ENCODE measurements at regions not wholly inside any gene's neighbourhood (a gene's known extent, or its start where the extent isn't known, plus 50 kb on each side); places are given as distances from the start of the nearest gene placed in this dataset.
"Not testable (repeated sequence)": the region's sequence is repeated elsewhere in the genome, so short reads cannot be mapped to it uniquely, and the experiment has no call there.

GRCh38 chr2:47728551-47728950 is 54.4 kb upstream of the MSH6 start:
- TF ChIP-seq CTCF (IDR thresholded peaks at IDR 0.05): no peak
- H3K36me3 ChIP-seq: no peaks in the 10 kb centered on the region
- H3K4me3 ChIP-seq: no peak overlapping the region
- no peaks in the 10 kb centered on the region for H3K4me1 ChIP-seq
- intact Hi-C loops (cut with DNase I; ENCODE audit: low total_unique reads): no loop called here
- DNase-seq: no peak
- no peak overlapping the region for H3K27ac ChIP-seq
- no peaks in the 10 kb centered on the region for H3K27me3 ChIP-seq
- H3K9me3 ChIP-seq: no peaks in the 10 kb centered on the region

- TF ChIP-seq CTCF (IDR thresholded peaks at IDR 0.05): no peak
- DNase-seq: no peak
- Histone ChIP-seq H3K4me3 (no peak overlapping the region), H3K27ac (no peak overlapping the region), H3K9me3 (no peaks in the 10 kb centered on the region), H3K27me3 (no peaks in the 10 kb centered on the region), H3K4me1 (no peaks in the 10 kb centered on the region), H3K36me3 (no peaks in the 10 kb centered on the region)
- intact Hi-C loops (cut with DNase I; ENCODE audit: low total_unique reads): no loop called here
Observed at GRCh38 chr2:47727956-47728355, 55.0 kb upstream of the MSH6 start.

GRCh38 chr2:47726978-47727377 is 56.0 kb upstream of the MSH6 start:
- H3K27me3 ChIP-seq; H3K27ac ChIP-seq; DNase-seq; intact Hi-C loops (cut with DNase I; ENCODE audit: low total_unique reads); H3K4me1 ChIP-seq; H3K36me3 ChIP-seq; H3K9me3 ChIP-seq; H3K4me3 ChIP-seq: not testable (repeated sequence)

- H3K27me3 ChIP-seq: no peaks in the 10 kb centered on the region
- DNase-seq: no peak
- H3K4me1 ChIP-seq: no peaks in the 10 kb centered on the region
- no peaks in the 10 kb centered on the region for H3K36me3 ChIP-seq
- intact Hi-C loops (cut with DNase I; ENCODE audit: low total_unique reads): no loop called here
- H3K4me3 ChIP-seq: no peak overlapping the region
- no peaks in the 10 kb centered on the region for H3K9me3 ChIP-seq
- TF ChIP-seq CTCF (IDR thresholded peaks at IDR 0.05): no peak
- no peak overlapping the region for H3K27ac ChIP-seq
Observed at GRCh38 chr2:47725808-47726207, 57.1 kb upstream of the MSH6 start.

DNA sequence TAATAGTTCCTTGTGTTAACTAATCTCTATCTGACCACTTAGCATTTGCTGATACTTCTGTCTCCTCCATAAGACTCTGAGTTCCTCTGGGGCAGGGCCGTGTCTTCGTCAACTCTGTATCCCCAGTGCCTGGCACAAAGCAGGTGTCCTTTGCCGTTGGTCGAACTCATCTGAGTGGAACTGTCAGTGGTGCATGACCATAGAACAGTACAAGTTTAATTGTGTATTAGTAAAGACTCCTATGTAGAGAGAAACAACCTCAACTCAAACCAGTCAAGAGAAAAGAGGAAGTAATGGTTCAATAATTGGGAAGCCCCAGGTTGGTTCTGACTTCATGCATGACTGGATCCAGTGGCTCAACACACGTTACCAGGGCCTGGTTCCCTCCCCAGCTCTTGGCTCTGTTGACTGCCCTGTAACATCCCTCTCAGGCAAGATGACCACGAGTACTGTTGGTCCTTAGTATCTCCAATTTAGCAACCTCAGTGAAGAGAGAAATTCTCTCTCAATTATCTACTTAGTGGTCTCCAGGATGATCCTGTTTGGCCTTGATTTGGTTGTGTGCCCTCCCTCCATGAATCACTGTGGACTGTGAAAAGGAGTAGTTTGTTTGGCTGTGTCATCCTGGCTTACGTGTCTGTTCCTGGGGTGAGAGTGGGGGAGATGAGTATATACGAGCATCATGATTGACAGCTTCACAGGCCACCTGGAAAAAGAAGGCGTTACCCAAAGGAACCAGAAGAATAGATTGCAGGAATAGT is 58.5 kb upstream of the MSH6 start:
- H3K27me3 ChIP-seq: no peaks in the 10 kb centered on the region
- H3K9me3 ChIP-seq: no peaks in the 10 kb centered on the region
- no peak overlapping the region for H3K4me3 ChIP-seq
- H3K4me1 ChIP-seq: no peaks in the 10 kb centered on the region
- TF ChIP-seq CTCF (IDR thresholded peaks at IDR 0.05): no peak
- H3K27ac ChIP-seq: no peak overlapping the region
- intact Hi-C loops (cut with DNase I; ENCODE audit: low total_unique reads): no loop called here
- H3K36me3 ChIP-seq: no peaks in the 10 kb centered on the region
- DNase-seq: no peak

DNA sequence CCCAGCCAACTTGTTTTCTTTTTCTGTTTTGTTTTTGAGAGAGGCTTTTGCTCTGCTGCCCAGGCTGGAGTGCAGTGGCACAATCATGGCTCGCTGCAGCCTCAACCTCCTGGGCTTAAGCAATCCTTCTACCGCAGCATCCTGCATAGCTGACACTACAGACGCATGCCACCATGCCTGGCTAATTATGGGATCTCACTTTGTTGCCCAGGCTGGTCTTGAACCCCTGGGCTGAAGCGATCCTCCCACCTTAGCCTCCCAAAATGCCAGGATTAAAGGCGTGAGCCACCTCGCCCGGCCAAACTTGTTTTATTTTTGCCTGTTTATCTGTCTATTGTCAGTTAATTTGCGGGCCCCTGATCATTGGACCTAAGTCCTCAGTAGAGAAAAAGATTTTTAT is 61.6 kb upstream of the MSH6 start:
- Histone ChIP-seq H3K27me3 (peaks cover 0 to 2% of the 10 kb centered on the region in 2 donors), H3K27ac (no peak overlapping the region), H3K4me3 (no peak overlapping the region), H3K9me3 (no peaks in the 10 kb centered on the region), H3K4me1 (no peaks in the 10 kb centered on the region), H3K36me3 (no peaks in the 10 kb centered on the region)
- TF ChIP-seq CTCF (IDR thresholded peaks at IDR 0.05): no peak
- no peak for DNase-seq
- intact Hi-C loops (cut with DNase I; ENCODE audit: low total_unique reads): no loop called here
